Tibial nerve (tissue), 4 donors: ENCODE measurements at regions not wholly inside any gene's neighbourhood (a gene's known extent, or its start where the extent isn't known, plus 50 kb on each side); places are given as distances from the start of the nearest gene placed in this dataset.

Source experiments
- EP300 ChIP-seq, 2 donors: sonication (generic); formaldehyde crosslinking; IDR thresholded peaks; one replicate each; pipeline ENCODE4 v1.6.1; 2017; ENCODE audit warnings: antibody characterized with exemption in 2 of 2, mild to moderate bottlenecking in 1 of 2
- TF ChIP-seq, protein P1 (sequence below), 5 experiments: fragments of 200-600 bp in 3 of 5; fragments of 450-650 bp in 2 of 5; sonication (generic) in 3 of 5; IDR thresholded peaks; one replicate each; pipeline ENCODE4 v1.5.1; 2016 to 2019; ENCODE audit warnings: antibody characterized with exemption in 5 of 5, mild to moderate bottlenecking in 3 of 5, moderate library complexity in 2 of 5

DNA sequence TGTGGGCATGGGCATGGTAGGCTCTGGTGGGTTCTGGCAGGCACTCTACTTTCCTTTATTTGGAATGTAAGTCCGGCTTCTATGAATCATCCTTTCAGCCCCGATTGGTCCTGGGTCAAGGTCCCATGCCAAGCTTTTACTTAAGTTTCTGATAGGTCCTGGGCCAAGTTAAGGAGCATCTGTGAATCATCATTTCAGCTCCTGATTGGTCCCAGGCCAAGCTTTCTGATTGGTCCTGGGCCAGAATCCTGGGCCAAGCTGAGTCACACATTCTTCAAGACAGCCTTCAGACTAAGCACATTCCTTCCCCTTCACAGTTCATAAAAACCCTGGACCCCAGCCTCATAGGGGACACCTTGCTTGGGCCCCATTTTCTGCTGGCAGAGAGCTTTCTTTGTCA is 231.0 kb upstream of the EYS start:
- TF ChIP-seq EP300 (IDR thresholded peaks at IDR 0.05) = no peak
- TF ChIP-seq, protein P1, sequence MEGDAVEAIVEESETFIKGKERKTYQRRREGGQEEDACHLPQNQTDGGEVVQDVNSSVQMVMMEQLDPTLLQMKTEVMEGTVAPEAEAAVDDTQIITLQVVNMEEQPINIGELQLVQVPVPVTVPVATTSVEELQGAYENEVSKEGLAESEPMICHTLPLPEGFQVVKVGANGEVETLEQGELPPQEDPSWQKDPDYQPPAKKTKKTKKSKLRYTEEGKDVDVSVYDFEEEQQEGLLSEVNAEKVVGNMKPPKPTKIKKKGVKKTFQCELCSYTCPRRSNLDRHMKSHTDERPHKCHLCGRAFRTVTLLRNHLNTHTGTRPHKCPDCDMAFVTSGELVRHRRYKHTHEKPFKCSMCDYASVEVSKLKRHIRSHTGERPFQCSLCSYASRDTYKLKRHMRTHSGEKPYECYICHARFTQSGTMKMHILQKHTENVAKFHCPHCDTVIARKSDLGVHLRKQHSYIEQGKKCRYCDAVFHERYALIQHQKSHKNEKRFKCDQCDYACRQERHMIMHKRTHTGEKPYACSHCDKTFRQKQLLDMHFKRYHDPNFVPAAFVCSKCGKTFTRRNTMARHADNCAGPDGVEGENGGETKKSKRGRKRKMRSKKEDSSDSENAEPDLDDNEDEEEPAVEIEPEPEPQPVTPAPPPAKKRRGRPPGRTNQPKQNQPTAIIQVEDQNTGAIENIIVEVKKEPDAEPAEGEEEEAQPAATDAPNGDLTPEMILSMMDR (IDR thresholded peaks at IDR 0.05) = no peak
